Coronary artery (tissue), 2 donors: ENCODE measurements at regions not wholly inside any gene's neighbourhood (a gene's known extent, or its start where the extent isn't known, plus 50 kb on each side); places are given as distances from the start of the nearest gene placed in this dataset.

Experiments
- DNase-seq: peaks from one replicate; pipeline ENCODE4 v3.0.0-alpha.2; 2017; ENCODE audit warnings: low spot score
- H3K27ac ChIP-seq, 2 donors: fragments of 200-600 bp; sonication (generic); one replicate each; pipeline ENCODE4 v1.5.1; 2016 to 2019
- H3K4me3 ChIP-seq: fragments of 200-600 bp; sonication (generic); 2 replicates; pipeline ENCODE4 v1.5.1; 2016; ENCODE audit warnings: mild to moderate bottlenecking, moderate library complexity
- CTCF ChIP-seq: fragments of 200-600 bp; sonication (generic); IDR thresholded peaks from one replicate; pipeline ENCODE4 v1.5.1; 2019; ENCODE audit warnings: antibody characterized with exemption

GRCh38 chr9:81411961-81412360 lies 277.4 kb downstream of the TLE1 start:
- TF ChIP-seq CTCF: no peak
- no peak overlapping the region for H3K27ac ChIP-seq
- DNase-seq: no peak
- H3K4me3 ChIP-seq: no peak overlapping the region

- Histone ChIP-seq H3K4me3 (no peak overlapping the region), H3K27ac (no peak overlapping the region)
- TF ChIP-seq CTCF: no peak
- DNase-seq: no peak
Observed at GRCh38 chr9:81410201-81410600, 279.1 kb downstream of the TLE1 start.

- no peak overlapping the region for H3K4me3 ChIP-seq
- no peak for TF ChIP-seq CTCF
- no peak overlapping the region for H3K27ac ChIP-seq
- DNase-seq: no peak
Observed at GRCh38 chr9:81408951-81409350, 280.4 kb downstream of the TLE1 start.

- no peak overlapping the region for H3K4me3 ChIP-seq
Observed at GRCh38 chr9:81404931-81405598, 284.3 kb downstream of the TLE1 start.

GRCh38 chr9:81397481-81398381 lies 291.6 kb downstream of the TLE1 start:
- no peak for DNase-seq

More at GRCh38 chr9:81404931-81405598, 284.3 kb downstream of the TLE1 start:
- TF ChIP-seq CTCF: no peak
- H3K27ac ChIP-seq: no peak overlapping the region
- DNase-seq: no peak

GRCh38 chr9:81396528-81396927 lies 292.8 kb downstream of the TLE1 start:
- no peak overlapping the region for H3K27ac ChIP-seq
- DNase-seq: no peak
- no peak for TF ChIP-seq CTCF
- no peak overlapping the region for H3K4me3 ChIP-seq

More at GRCh38 chr9:81397481-81398381, 291.6 kb downstream of the TLE1 start:
- Histone ChIP-seq H3K27ac (no peak overlapping the region), H3K4me3 (no peak overlapping the region)
- TF ChIP-seq CTCF: no peak
